ENCODE measurements at regions not wholly inside any gene's neighbourhood (a gene's known extent, or its start where the extent isn't known, plus 50 kb on each side); places are given as distances from the start of the nearest gene placed in this dataset.

DNA sequence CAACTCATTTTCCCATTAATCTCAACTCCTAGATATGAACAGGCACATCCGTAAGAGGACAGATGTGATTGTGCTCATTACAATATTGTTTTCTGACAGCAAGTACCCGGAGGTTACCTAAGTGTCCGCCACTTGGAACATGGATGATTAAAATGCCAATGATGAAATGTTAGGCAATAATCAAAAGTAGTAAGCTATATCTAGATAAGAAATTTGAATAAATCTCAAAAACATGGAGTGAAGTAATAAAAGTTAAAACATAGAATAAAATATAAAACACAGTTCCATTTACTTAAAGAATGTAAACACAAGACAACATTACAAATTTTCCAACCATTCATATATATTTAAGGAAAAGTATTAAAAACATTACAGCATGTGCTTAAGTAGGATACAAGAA, 59.2 kb upstream of the LY86 start:
- TF ChIP-seq, protein P1, sequence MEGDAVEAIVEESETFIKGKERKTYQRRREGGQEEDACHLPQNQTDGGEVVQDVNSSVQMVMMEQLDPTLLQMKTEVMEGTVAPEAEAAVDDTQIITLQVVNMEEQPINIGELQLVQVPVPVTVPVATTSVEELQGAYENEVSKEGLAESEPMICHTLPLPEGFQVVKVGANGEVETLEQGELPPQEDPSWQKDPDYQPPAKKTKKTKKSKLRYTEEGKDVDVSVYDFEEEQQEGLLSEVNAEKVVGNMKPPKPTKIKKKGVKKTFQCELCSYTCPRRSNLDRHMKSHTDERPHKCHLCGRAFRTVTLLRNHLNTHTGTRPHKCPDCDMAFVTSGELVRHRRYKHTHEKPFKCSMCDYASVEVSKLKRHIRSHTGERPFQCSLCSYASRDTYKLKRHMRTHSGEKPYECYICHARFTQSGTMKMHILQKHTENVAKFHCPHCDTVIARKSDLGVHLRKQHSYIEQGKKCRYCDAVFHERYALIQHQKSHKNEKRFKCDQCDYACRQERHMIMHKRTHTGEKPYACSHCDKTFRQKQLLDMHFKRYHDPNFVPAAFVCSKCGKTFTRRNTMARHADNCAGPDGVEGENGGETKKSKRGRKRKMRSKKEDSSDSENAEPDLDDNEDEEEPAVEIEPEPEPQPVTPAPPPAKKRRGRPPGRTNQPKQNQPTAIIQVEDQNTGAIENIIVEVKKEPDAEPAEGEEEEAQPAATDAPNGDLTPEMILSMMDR (IDR thresholded peaks at IDR 0.05; ENCODE audit: poor library complexity): no peak
- TF ChIP-seq EZH2phosphoT487 (IDR thresholded peaks at IDR 0.05; ENCODE audit: low read depth, severe bottlenecking, unreplicated experiment): no peak

Data from hepatocyte (in vitro differentiated cells).